GM12891 (cell line): ENCODE measurements at regions not wholly inside any gene's neighbourhood (a gene's known extent, or its start where the extent isn't known, plus 50 kb on each side); places are given as distances from the start of the nearest gene placed in this dataset.
A peak's percentile ranks its signal among the peaks of the same experiment; 100 is the strongest.

Source experiments
- DNase-seq: peaks from one replicate; pipeline ENCODE4 v3.0.0; 2011; ENCODE audit warnings: low spot score; ENCODE audit not compliant: insufficient read length
- FAIRE-seq: peaks from 2 replicates; lab custom pipeline; 2011; peaks lifted over from hg19 to GRCh38; lab: Jason Lieb, UNC
- PAX5 ChIP-seq: IDR thresholded peaks from 2 replicates; pipeline ENCODE4 v1.6.1; 2011; ENCODE audit warnings: low read length, moderate library complexity, mild to moderate bottlenecking; ENCODE audit not compliant: insufficient read depth, severe bottlenecking
- POLR2A ChIP-seq: IDR thresholded peaks from 2 replicates; pipeline ENCODE4 v1.6.1; 2011; ENCODE audit warnings: low read depth, low read length, control low read depth
- POLR2AphosphoS5 ChIP-seq: IDR thresholded peaks from 2 replicates; pipeline ENCODE4 v1.6.1; 2011; ENCODE audit warnings: low read depth, low read length, control low read depth
- POU2F2 ChIP-seq: IDR thresholded peaks from 2 replicates; pipeline ENCODE4 v1.6.1; 2011; ENCODE audit warnings: low read depth, mild to moderate bottlenecking, control low read depth, low read length, moderate library complexity
- SPI1 ChIP-seq: IDR thresholded peaks from 2 replicates; pipeline ENCODE4 v1.6.1; 2011; ENCODE audit warnings: low read depth, low read length, control low read depth
- TAF1 ChIP-seq: IDR thresholded peaks from 2 replicates; pipeline ENCODE4 v1.6.1; 2011; ENCODE audit warnings: low read depth, low read length, control low read depth

- FAIRE-seq (peak; percentile 66), DNase-seq (no peak)
- TF ChIP-seq POLR2A (no peak), POU2F2 (no peak), PAX5 (no peak), SPI1 (no peak), POLR2AphosphoS5 (no peak), TAF1 (no peak)
These were observed 59.7 kb upstream of the SNX9 start for GRCh38 chr6:157763129-157763903.

- FAIRE-seq = no peak
- peak; percentile 51; the same call in 1 of the 2 replicates for TF ChIP-seq POU2F2
- TF ChIP-seq SPI1 = no peak
- DNase-seq = no peak
These were observed 59.2 kb upstream of the SNX9 start for GRCh38 chr6:157763904-157764177.

- peak; percentile 48 for FAIRE-seq
- TF ChIP-seq SPI1 (peak; percentile 75), POLR2A (no peak), POU2F2 (peak; percentile 55; the same call in 1 of the 2 replicates)
These were observed 58.6 kb upstream of the SNX9 start for GRCh38 chr6:157764178-157765068.

GRCh38 chr6:157766901-157767774, 55.9 kb upstream of the SNX9 start:
- DNase-seq (no peak), FAIRE-seq (no peak)
- no peak for TF ChIP-seq PAX5
- TF ChIP-seq POLR2AphosphoS5 = no peak
- TF ChIP-seq SPI1 = no peak
- no peak for TF ChIP-seq TAF1
- TF ChIP-seq POLR2A = no peak
- TF ChIP-seq POU2F2 = no peak

More at GRCh38 chr6:157764178-157765068, 58.6 kb upstream of the SNX9 start:
- DNase-seq = no peak

GRCh38 chr6:157767775-157768156, 55.3 kb upstream of the SNX9 start:
- TF ChIP-seq PAX5 (no peak), POLR2AphosphoS5 (no peak), TAF1 (no peak), SPI1 (no peak), POU2F2 (no peak), POLR2A (no peak)
- FAIRE-seq = no peak
- DNase-seq = no peak

GRCh38 chr6:157768304-157768703, 54.7 kb upstream of the SNX9 start:
- DNase-seq = no peak
- FAIRE-seq = peak; percentile 28
- no peak for TF ChIP-seq TAF1
- peak; percentile 67 for TF ChIP-seq SPI1

GRCh38 chr6:157768863-157769551, 54.0 kb upstream of the SNX9 start:
- TF ChIP-seq POU2F2 = no peak
- TF ChIP-seq PAX5 = no peak
- no peak for TF ChIP-seq POLR2A
- no peak for TF ChIP-seq TAF1
- TF ChIP-seq POLR2AphosphoS5 = no peak
- DNase-seq (no peak), FAIRE-seq (peak; percentile 62)

GRCh38 chr6:157769776-157770426, 53.1 kb upstream of the SNX9 start:
- DNase-seq = no peak
- FAIRE-seq = no peak
- no peak for TF ChIP-seq PAX5
- no peak for TF ChIP-seq SPI1
- TF ChIP-seq POU2F2 = no peak
- no peak for TF ChIP-seq POLR2AphosphoS5
- TF ChIP-seq TAF1 = no peak
- no peak for TF ChIP-seq POLR2A

- no peak for DNase-seq
- TF ChIP-seq POLR2A (no peak), POLR2AphosphoS5 (no peak), POU2F2 (no peak), SPI1 (no peak), TAF1 (no peak), PAX5 (no peak)
- FAIRE-seq = no peak
These were observed 52.1 kb upstream of the SNX9 start for GRCh38 chr6:157770946-157771345.
